NCI-H748 (cell line): ENCODE measurements at regions not wholly inside any gene's neighbourhood (a gene's known extent, or its start where the extent isn't known, plus 50 kb on each side); places are given as distances from the start of the nearest gene placed in this dataset.
A peak's percentile ranks its signal among the peaks of the same experiment; 100 is the strongest.

ENCODE experiments used
- DNase-seq: peaks from one replicate; lab custom pipeline; 2025; ENCODE audit not compliant: unreplicated experiment; lab: John Stamatoyannopoulos, UW

DNA sequence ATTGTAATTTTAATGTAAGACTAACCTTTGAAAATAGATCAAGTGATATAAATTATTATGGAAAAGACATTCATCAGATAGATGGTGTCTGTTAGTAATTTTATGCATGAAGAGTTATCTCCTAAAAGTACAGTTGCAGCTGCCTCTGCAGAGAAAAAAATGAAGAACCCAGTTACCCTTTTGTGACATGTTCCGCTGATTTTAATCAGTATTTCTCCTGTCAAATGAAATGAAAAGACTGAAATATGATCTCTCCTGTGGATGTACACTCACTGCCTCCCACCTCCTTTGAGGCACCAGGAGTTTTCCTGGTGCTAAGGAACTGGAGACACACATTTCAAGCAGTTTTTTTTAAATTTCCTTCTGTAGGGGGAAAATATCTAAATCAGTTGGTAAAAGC, 277.4 kb downstream of the KIF4B start:
- DNase-seq, result peak; percentile 17

GRCh38 chr5:155293605-155294178, 280.1 kb downstream of the KIF4B start:
- DNase-seq, result peak; percentile 75

- DNase-seq, result no peak
Observed at GRCh38 chr5:155295111-155295510, 281.6 kb downstream of the KIF4B start.

- no peak for DNase-seq
Observed at GRCh38 chr5:155299386-155300005, 285.9 kb downstream of the KIF4B start.

- no peak for DNase-seq
Observed at GRCh38 chr5:155303120-155303519, 289.6 kb downstream of the KIF4B start.

GRCh38 chr5:155307229-155307628, 293.7 kb downstream of the KIF4B start:
- DNase-seq, result no peak

DNA sequence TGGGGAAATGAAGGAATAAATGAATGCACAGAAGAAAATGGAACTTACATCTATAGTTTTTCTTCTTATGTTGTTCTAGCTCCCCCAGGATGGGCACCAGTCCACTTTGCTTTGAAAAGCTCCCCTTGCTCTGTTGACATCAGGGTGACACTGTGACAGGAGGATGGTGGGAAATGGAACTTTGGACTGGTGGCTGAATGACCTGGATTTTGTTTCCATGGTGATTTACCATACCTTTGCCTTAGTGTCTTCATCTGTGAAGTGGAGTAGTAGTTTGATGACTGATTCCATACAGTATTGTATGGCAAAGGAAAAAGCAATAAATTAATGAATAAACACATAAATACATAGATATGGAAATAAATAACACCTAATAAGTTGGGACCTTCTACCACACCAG, 294.7 kb downstream of the KIF4B start:
- DNase-seq, result no peak

DNA sequence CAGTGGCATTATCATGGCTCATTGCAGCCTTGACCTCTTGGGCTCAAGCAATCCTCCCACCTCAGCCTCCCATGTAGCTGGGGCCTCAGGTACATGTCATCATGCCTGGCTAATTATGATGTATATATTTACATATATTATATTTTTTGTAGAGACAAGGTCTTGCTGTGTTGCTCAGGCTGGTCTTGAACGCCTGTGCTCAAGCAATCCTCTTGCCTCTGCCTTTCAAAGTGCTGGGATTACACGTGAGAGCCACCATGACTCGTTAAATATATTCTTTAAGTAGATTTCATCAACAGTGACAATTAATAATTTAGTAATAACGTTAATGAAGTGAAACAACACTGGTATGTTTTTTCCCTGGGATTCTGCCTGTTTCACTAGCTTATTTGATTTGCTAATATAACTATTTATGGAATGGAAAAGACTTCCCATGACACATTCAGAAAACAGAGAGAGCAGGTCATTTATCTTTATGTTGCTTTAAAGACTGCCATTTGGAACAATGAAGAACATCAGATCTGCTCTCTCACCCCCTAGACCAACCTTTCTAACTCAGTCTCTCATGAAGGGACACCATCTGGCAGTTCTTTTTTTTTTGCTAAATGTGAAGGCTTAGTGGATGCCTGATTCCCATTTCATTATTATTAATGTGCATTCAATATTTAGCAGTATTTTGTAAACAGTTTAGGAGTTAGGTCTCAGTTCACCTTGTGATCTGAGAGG, 295.6 kb downstream of the KIF4B start:
- DNase-seq, result no peak

- DNase-seq, result no peak
Observed at GRCh38 chr5:155311721-155312120, 298.2 kb downstream of the KIF4B start.

GRCh38 chr5:155313518-155313917, 300.0 kb downstream of the KIF4B start:
- no peak for DNase-seq

GRCh38 chr5:155316070-155316714, 302.6 kb downstream of the KIF4B start:
- no peak for DNase-seq

GRCh38 chr5:155332618-155333017, 319.1 kb downstream of the KIF4B start:
- DNase-seq, result no peak

GRCh38 chr5:155342956-155343355, 329.4 kb downstream of the KIF4B start:
- DNase-seq, result peak; percentile 3

DNA sequence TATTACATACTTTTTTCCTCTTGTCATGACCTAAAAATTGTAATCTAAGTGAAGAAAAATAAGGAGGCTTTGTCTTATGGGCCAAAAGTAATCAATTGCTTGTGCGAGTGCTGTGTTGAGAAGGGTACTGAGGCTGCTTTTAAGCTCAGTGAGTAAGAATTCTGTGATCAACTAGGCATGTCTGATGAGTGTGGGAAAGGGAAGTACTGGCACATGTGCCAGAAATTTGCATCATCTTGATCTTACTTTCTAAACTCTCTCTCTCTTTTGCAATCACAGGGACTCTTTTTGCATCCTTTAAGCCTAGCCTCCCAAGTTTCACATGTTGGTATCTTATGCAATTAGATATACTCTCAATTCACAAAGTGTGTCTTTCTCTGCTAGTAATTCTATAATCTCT, 329.9 kb downstream of the KIF4B start:
- no peak for DNase-seq

DNA sequence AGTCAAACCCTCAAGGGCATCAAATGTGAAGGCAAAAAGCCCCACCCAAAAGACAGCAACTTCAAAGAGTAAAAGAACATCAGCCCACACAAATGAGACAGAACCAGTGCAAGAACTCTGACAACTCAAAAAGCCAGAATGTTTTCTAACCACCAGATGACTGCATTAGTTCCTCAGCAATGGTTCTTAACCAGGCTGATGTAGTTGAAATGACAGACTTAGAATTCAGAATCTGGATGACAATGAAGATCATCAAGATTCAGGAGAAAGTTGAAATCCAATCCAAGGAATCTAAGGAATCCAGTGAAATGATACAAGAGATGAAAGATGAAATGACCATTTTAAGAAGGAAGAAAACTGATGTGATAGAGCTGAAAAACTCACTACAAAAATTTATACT, 339.7 kb downstream of the KIF4B start:
- DNase-seq, result no peak

GRCh38 chr5:155366096-155366495, 352.5 kb downstream of the KIF4B start:
- DNase-seq, result no peak

DNA sequence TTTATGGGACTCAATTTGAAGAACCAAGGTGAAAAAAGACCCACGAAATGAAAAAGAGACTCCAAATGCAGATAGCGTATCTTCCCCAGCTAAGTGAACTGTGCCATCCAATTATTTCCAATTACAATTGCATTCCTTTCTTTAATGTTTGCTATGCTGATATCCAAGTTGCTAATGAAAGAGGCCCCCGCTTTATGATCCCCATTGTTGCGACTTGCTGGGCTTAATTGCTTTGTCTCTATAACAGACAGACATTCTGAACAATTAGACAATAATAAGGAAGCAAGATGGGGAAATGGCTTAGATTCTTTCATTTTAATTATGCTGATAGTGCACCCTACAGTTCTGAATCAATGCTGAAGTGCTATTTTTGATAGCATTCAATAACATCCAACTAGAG, 354.3 kb downstream of the KIF4B start:
- DNase-seq, result peak; percentile 22

DNA sequence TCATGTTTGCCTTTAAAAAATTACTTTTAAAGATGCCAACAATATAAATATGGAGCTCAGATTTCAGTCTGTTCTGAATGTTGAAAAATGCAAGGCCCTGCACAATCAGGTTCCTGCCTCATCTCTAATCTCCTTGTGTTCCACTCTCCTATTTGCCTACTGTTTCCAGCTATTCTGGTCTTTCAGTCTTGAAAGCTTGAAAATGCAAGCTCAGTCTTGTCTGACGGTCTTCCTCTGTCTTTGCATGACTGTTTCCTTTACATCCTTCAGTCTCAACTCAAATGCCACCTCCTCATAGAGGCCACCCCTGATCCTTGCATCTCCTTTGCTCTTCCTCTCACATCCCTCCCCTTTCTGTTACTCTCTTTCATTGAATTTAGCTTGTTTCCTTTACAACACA, 354.9 kb downstream of the KIF4B start:
- no peak for DNase-seq

GRCh38 chr5:155380480-155380879, 366.9 kb downstream of the KIF4B start:
- no peak for DNase-seq

DNA sequence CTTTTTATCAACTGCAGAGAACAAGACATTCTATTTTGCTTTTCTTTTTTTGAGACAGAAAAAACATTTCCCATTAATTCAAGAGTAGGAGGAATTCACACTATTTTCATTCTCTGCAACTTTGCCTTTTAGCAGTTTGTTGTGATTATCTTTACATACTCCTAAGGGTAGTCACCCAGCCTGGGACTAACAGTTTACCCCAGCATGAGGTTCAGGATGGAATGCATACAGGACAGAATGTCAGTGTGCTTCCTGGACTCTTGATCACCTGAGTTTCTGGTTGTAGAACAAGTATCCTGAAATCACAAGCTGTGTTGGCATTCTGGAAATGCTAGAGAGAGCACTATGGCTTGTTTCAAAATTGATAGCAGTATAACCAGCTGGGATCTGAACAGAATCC, 368.1 kb downstream of the KIF4B start:
- no peak for DNase-seq

GRCh38 chr5:155389498-155389897, 375.9 kb downstream of the KIF4B start:
- no peak for DNase-seq

DNA sequence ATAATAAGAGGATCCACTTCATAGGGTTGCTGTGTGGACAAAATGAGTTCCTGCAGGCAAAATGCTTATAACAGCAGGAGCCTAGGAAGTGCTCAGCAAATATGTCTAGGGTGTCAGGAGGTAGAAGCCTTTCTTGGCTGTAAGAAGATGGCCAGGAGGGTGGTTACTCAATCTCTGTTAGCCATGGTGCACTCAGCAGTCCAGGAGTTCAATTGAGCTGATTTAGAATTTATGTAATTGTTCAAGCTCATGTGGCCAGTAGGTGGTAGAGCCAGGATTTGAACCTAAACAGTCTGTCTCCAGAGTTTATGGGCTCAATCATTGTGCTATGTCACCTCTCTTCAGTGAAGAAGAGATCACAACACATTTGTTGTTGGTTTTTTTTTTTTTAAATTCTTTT, 381.2 kb downstream of the KIF4B start:
- DNase-seq, result no peak
